Left ventricle myocardium inferior (tissue), 1 donor: ENCODE measurements at regions not wholly inside any gene's neighbourhood (a gene's known extent, or its start where the extent isn't known, plus 50 kb on each side); places are given as distances from the start of the nearest gene placed in this dataset.

ENCODE experiments used
- DNase-seq: peaks from one replicate; pipeline ENCODE4 v3.0.0-alpha.2; 2020
- H3K27ac ChIP-seq: fragments of 200-600 bp; replicated peaks from 2 replicates; pipeline ENCODE4 v1.8.0; 2021
- H3K27me3 ChIP-seq: fragments of 200-600 bp; 2 replicates; pipeline ENCODE4 v1.8.0; 2021; ENCODE audit warnings: low read depth
- H3K36me3 ChIP-seq: fragments of 200-600 bp; 2 replicates; pipeline ENCODE4 v1.8.0; 2021
- H3K4me1 ChIP-seq: fragments of 200-600 bp; 2 replicates; pipeline ENCODE4 v1.8.0; 2021
- H3K4me3 ChIP-seq: fragments of 200-600 bp; 2 replicates; pipeline ENCODE4 v1.8.0; 2021; ENCODE audit warnings: mild to moderate bottlenecking, moderate library complexity
- H3K9me3 ChIP-seq: fragments of 200-600 bp; replicated peaks from 2 replicates; pipeline ENCODE4 v1.8.0; 2021
- intact Hi-C: fragments of 100-400 bp; cut with micrococcal nuclease; formaldehyde crosslinking; loops from one replicate; pipeline ENCODE4 v1.11.0; 2022
- TF ChIP-seq, protein P1 (sequence below): fragments of 200-600 bp; IDR thresholded peaks from 2 replicates; pipeline ENCODE4 v1.8.0; 2021; ENCODE audit warnings: antibody characterized with exemption, mild to moderate bottlenecking, borderline replicate concordance
- donor health status: DM: no; HTN: yes; CAD: no; lungs with severe emphysema.

- H3K27me3 ChIP-seq, result peaks cover 43% of the 10 kb centered on the region
- intact Hi-C loops, result no loop called here
- TF ChIP-seq, protein P1, sequence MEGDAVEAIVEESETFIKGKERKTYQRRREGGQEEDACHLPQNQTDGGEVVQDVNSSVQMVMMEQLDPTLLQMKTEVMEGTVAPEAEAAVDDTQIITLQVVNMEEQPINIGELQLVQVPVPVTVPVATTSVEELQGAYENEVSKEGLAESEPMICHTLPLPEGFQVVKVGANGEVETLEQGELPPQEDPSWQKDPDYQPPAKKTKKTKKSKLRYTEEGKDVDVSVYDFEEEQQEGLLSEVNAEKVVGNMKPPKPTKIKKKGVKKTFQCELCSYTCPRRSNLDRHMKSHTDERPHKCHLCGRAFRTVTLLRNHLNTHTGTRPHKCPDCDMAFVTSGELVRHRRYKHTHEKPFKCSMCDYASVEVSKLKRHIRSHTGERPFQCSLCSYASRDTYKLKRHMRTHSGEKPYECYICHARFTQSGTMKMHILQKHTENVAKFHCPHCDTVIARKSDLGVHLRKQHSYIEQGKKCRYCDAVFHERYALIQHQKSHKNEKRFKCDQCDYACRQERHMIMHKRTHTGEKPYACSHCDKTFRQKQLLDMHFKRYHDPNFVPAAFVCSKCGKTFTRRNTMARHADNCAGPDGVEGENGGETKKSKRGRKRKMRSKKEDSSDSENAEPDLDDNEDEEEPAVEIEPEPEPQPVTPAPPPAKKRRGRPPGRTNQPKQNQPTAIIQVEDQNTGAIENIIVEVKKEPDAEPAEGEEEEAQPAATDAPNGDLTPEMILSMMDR, result no peak
- no peaks in the 10 kb centered on the region for H3K4me1 ChIP-seq
- H3K9me3 ChIP-seq, result no peaks in the 10 kb centered on the region
- DNase-seq, result no peak
- H3K4me3 ChIP-seq, result no peak overlapping the region
- no peak overlapping the region for H3K27ac ChIP-seq
- H3K36me3 ChIP-seq, result no peaks in the 10 kb centered on the region
Observed at GRCh38 chr16:7257016-7257415, 75.6 kb upstream of the RBFOX1 start.

DNA sequence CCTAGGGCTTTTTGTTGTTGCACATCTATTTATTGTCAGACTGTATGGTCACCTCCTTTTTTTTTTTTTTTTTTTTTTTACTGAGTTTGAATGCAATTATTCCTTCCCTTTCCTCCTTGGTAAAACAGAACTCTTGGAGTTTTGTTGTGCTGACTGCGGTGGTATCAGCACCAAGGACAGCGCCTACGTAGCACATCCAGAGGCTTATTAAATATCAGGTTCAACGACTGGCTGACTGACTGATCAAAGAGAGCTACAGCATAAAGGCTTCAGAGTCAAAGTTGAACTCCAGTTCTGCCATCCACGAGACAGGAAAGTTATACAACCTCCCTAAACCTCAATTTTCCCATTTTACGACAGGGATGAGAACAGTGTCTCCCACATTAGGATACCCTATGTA is 86.1 kb upstream of the RBFOX1 start:
- no peak for DNase-seq
- no peak overlapping the region for H3K27ac ChIP-seq
- intact Hi-C loops, result no loop called here
- no peaks in the 10 kb centered on the region for H3K9me3 ChIP-seq
- TF ChIP-seq, protein P1, result no peak
- H3K4me3 ChIP-seq, result no peak overlapping the region
- peaks cover 27% of the 10 kb centered on the region for H3K27me3 ChIP-seq
- no peaks in the 10 kb centered on the region for H3K36me3 ChIP-seq
- H3K4me1 ChIP-seq, result no peaks in the 10 kb centered on the region

DNA sequence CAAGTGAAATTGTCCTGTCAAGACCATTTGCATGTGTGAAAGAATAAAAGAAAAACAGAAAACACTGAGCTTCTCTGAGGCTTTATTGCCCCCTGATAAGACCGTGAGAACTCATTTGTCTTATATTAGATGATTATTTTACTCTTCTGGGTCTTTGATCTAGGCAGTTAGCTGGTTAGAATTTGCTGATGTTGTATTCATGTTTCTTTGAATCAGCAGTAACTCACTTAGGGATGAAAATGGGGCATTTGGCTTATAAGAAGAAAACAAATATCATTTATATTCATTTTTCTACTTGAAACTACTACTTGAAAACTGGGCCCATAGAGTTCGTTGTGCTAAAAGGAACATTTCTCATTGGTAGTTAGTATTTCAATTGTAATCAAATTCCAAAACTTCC is 93.1 kb upstream of the RBFOX1 start:
- intact Hi-C loops, result no loop called here
- Histone ChIP-seq H3K27ac (no peak overlapping the region), H3K4me1 (no peaks in the 10 kb centered on the region), H3K4me3 (no peak overlapping the region), H3K36me3 (no peaks in the 10 kb centered on the region), H3K27me3 (no peaks in the 10 kb centered on the region), H3K9me3 (no peaks in the 10 kb centered on the region)
- DNase-seq, result no peak
- TF ChIP-seq, protein P1, result no peak

- intact Hi-C loops, result no loop called here
- H3K9me3 ChIP-seq, result no peaks in the 10 kb centered on the region
- no peaks in the 10 kb centered on the region for H3K36me3 ChIP-seq
- no peaks in the 10 kb centered on the region for H3K4me1 ChIP-seq
- H3K27ac ChIP-seq, result no peak overlapping the region
- no peak for DNase-seq
- TF ChIP-seq, protein P1, result no peak
- no peak overlapping the region for H3K4me3 ChIP-seq
- H3K27me3 ChIP-seq, result no peaks in the 10 kb centered on the region
Observed at GRCh38 chr16:7236824-7237410, 95.7 kb upstream of the RBFOX1 start.

DNA sequence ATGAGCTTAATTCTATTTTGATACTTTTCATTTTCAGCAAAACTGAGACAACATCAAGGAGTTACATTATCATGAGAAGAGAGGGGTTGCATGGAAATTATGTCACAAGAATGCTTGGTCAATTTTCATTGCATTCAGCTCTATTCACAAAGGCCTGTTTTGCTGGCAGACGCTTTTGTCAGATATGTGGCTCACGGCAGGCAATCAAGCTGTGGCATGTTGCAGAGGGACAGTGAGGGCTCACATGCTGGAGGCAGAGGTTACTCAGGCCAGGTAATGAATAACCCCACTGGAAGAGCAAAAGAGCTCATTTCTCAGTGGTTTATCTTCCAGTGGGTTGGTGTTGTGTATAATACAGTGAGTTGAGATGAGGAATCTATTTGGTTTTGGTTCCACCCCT is 98.7 kb upstream of the RBFOX1 start:
- intact Hi-C loops, result no loop called here

More for the DNA sequence above, 98.7 kb upstream of the RBFOX1 start:
- Histone ChIP-seq H3K27ac (no peak overlapping the region), H3K36me3 (no peaks in the 10 kb centered on the region), H3K4me3 (no peak overlapping the region), H3K9me3 (no peaks in the 10 kb centered on the region), H3K4me1 (no peaks in the 10 kb centered on the region), H3K27me3 (no peaks in the 10 kb centered on the region)
- TF ChIP-seq, protein P1, result no peak
- no peak for DNase-seq
